GM18507 (cell line): ENCODE measurements at regions not wholly inside any gene's neighbourhood (a gene's known extent, or its start where the extent isn't known, plus 50 kb on each side); places are given as distances from the start of the nearest gene placed in this dataset.
"Not testable (repeated sequence)": the region's sequence is repeated elsewhere in the genome, so short reads cannot be mapped to it uniquely, and the experiment has no call there.

ENCODE experiments used
- DNase-seq: peaks from one replicate; pipeline ENCODE4 v3.0.0; 2011; ENCODE audit warnings: low read depth; ENCODE audit not compliant: insufficient read length; ENCODE audit errors: extremely low spot score
- FAIRE-seq: peaks from 2 replicates; lab custom pipeline; 2011; peaks lifted over from hg19 to GRCh38; lab: Jason Lieb, UNC

DNA sequence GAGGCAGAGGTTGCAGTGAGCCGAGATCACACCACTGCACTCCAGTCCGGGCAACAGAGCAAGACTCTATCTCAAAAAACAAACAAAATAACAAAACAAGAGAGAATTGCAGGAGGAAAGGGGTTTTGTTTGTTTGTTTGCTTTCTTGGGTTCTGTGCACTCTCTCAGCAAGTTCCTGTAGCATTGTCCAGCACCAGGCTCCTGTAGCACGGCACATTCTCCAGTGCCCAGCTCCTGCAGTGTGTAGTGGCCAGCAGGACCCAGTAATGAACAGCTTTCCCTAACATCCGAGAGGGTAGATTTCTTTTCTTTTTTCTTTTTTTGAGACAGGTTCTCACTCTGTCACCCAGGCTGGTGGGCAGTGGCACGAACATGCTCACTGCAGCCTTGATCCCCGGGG, 60.5 kb upstream of the USP9X start:
- FAIRE-seq (no peak), DNase-seq (no peak)

DNA sequence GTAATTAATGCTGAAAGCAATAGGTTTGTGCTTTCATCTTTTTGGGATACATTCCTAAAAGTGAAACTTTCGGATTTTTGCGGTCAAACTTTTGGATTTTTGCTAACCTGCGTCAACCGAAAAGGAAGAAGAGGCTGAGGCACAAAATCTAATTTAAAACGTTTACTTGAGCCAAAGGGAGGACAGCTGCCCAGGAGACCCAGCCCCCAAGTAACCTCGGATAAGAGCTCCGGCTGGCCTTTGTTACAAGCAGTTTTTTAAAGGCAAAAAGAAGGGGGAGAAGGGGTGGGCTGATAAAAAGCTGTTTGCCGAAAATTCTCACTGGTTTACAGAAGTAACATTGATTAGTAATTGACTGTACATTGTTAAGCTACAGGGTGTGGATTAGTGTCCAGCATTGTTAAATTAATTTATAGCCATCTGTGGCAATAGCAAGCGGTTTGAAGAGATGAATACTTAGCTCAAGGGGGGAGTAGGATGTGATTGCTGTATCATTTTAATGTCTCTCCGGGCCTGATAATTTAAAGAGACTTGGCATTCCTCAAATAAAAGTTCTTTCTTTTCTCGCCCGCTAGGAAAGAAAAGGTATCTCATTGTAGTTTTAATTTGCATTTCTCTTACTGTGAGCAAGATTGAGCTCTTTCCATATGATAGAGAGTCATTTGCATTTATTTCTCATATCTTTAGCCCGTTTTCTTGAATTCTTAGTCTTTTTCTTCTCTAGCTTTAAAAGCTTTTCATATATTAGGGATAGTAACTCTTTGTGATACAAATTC, 59.1 kb upstream of the USP9X start:
- no peak for FAIRE-seq

GRCh38 chrX:41026702-41027078, 58.6 kb upstream of the USP9X start:
- DNase-seq, result no peak
- no peak for FAIRE-seq

More for the DNA sequence above, 59.1 kb upstream of the USP9X start:
- DNase-seq, result no peak

DNA sequence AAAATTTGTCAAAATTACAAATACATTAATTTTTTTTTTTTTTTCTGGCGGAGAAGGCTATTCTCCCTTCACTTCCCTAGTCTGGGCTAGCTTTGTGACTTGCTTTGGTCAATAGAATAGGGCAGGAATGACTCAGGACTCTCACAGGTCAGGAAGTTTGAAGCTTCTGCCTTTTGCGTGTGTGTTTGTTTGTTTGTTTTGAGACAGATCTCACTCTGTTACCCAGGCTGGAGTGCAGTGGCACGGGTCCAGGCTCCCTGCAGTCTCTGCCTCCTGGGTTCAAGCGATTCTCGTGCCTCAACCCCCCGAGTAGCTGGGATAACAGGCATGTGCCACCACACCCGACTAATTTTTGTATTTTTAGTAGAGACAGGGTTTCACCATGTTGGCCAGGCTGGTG, 55.9 kb upstream of the USP9X start:
- no peak for DNase-seq
- no peak for FAIRE-seq

GRCh38 chrX:41031256-41031967, 53.8 kb upstream of the USP9X start:
- FAIRE-seq, result no peak
- DNase-seq, result no peak

DNA sequence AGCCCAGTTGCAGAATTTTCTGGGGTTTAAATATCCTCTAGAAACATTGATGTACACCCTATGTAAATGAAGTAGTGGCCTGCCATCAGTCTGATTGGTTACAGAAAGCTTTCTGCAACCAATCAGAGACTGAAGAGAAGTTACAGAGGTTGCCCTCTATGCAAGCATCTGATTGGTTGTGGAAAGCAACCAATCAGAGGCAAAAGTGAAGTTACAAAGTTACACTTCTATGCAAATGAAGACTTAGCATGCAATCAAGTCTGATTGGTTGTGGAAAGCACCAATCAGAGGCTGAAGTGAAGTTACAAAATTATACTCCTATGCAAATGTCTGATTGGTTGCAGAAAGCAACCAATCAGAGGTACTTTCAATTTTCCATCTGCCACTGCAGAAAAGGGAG, 51.9 kb upstream of the USP9X start:
- FAIRE-seq, result no peak
- no peak for DNase-seq

GRCh38 chrX:41034902-41035301, 50.3 kb upstream of the USP9X start:
- not testable (repeated sequence) for DNase-seq, FAIRE-seq
